HEK293 (cell line): ENCODE measurements at regions not wholly inside any gene's neighbourhood (a gene's known extent, or its start where the extent isn't known, plus 50 kb on each side); places are given as distances from the start of the nearest gene placed in this dataset.

Experiments
- CTCF ChIA-PET: fragments of 350-600 bp; formaldehyde crosslinking; extraction: SDS; loops from one replicate; lab custom pipeline; 2021; ENCODE audit warnings: antibody characterized with exemption; lab: Yijun Ruan, JAX
- POLR2A ChIA-PET: fragments of 300-600 bp; formaldehyde crosslinking; extraction: SDS; loops from one replicate; lab custom pipeline; 2020; ENCODE audit warnings: antibody characterized with exemption, inconsistent platforms; lab: Yijun Ruan, JAX
- H3K27ac ChIP-seq: fragments of 200-500 bp; sonication (Bioruptor generic); 2 replicates; pipeline ENCODE4 v1.5.1; 2014; ENCODE audit warnings: low read depth, low read length, control low read depth, inconsistent platforms; ENCODE audit errors: extremely low read depth
- H3K36me3 ChIP-seq, 2 experiments: fragments of 200-500 bp in 1 of 2; sonication (Bioruptor generic) in 1 of 2; 1 replicate in 1 of 2; 2 replicates in 1 of 2; pipeline ENCODE4 v1.5.1; 2014 to 2017; ENCODE audit warnings: inconsistent platforms in 2 of 2, low read length in 2 of 2; ENCODE audit not compliant: control insufficient read depth in 2 of 2, insufficient read depth in 1 of 2
- H3K4me1 ChIP-seq: fragments of 200-500 bp; sonication (Bioruptor generic); 2 replicates; pipeline ENCODE4 v1.5.1; 2014; ENCODE audit warnings: mild to moderate bottlenecking, low read length, inconsistent platforms; ENCODE audit not compliant: control insufficient read depth, insufficient read depth
- H3K4me3 ChIP-seq: 2 replicates; pipeline ENCODE4 v1.5.1; 2011; ENCODE audit warnings: low read depth, mild to moderate bottlenecking, control low read depth, low read length, moderate library complexity
- H3K9me3 ChIP-seq: fragments of 200-500 bp; sonication (Bioruptor generic); 2 replicates; pipeline ENCODE4 v1.5.1; 2014; ENCODE audit warnings: low read depth, low read length, inconsistent platforms; ENCODE audit not compliant: control insufficient read depth, insufficient read depth
- BCL11B ChIP-seq: fragments of 450-650 bp; formaldehyde crosslinking; IDR thresholded peaks from 2 replicates; pipeline ENCODE4 v1.5.1; 2016; ENCODE audit warnings: low read depth, missing biosample characterization, missing genetic modification characterization
- KLF1 ChIP-seq: fragments of 450-650 bp; formaldehyde crosslinking; IDR thresholded peaks from 2 replicates; pipeline ENCODE4 v1.5.1; 2016; ENCODE audit warnings: missing biosample characterization, missing genetic modification characterization
- KLF10 ChIP-seq: fragments of 450-650 bp; IDR thresholded peaks from 2 replicates; pipeline ENCODE4 v1.5.1; 2018; ENCODE audit warnings: missing biosample characterization, mild to moderate bottlenecking, missing genetic modification characterization
- RBAK ChIP-seq: fragments of 450-650 bp; formaldehyde crosslinking; IDR thresholded peaks from 2 replicates; pipeline ENCODE4 v1.5.1; 2016; ENCODE audit warnings: missing biosample characterization, missing genetic modification characterization
- ZBTB8A ChIP-seq: fragments of 450-650 bp; formaldehyde crosslinking; IDR thresholded peaks from 2 replicates; pipeline ENCODE4 v1.5.1; 2016; ENCODE audit warnings: missing biosample characterization, missing genetic modification characterization
- ZNF112 ChIP-seq: fragments of 450-650 bp; formaldehyde crosslinking; IDR thresholded peaks from 2 replicates; pipeline ENCODE4 v1.5.0; 2017; ENCODE audit warnings: missing biosample characterization, missing genetic modification characterization
- ZNF132 ChIP-seq: fragments of 450-650 bp; formaldehyde crosslinking; IDR thresholded peaks from 2 replicates; pipeline ENCODE4 v1.5.1; 2017; ENCODE audit warnings: missing biosample characterization, missing genetic modification characterization, borderline replicate concordance
- ZNF157 ChIP-seq: fragments of 450-650 bp; formaldehyde crosslinking; IDR thresholded peaks from 2 replicates; pipeline ENCODE4 v1.5.1; 2016; ENCODE audit warnings: missing biosample characterization, missing genetic modification characterization
- ZNF174 ChIP-seq: fragments of 450-650 bp; formaldehyde crosslinking; IDR thresholded peaks from 2 replicates; pipeline ENCODE4 v1.5.0; 2017; ENCODE audit warnings: missing biosample characterization, mild to moderate bottlenecking, missing genetic modification characterization
- ZNF23 ChIP-seq: fragments of 450-650 bp; formaldehyde crosslinking; IDR thresholded peaks from 2 replicates; pipeline ENCODE4 v1.5.1; 2016; ENCODE audit warnings: missing biosample characterization, missing genetic modification characterization, borderline replicate concordance
- ZNF394 ChIP-seq: fragments of 450-650 bp; formaldehyde crosslinking; IDR thresholded peaks from 2 replicates; pipeline ENCODE4 v1.5.1; 2016; ENCODE audit warnings: missing biosample characterization, missing genetic modification characterization, mild to moderate bottlenecking, moderate library complexity, borderline replicate concordance
- ZNF404 ChIP-seq: fragments of 450-650 bp; formaldehyde crosslinking; IDR thresholded peaks from 2 replicates; pipeline ENCODE4 v1.5.1; 2017; ENCODE audit warnings: missing biosample characterization, missing genetic modification characterization
- ZNF416 ChIP-seq: fragments of 450-650 bp; formaldehyde crosslinking; IDR thresholded peaks from 2 replicates; pipeline ENCODE4 v1.5.1; 2016; ENCODE audit warnings: missing biosample characterization, missing genetic modification characterization
- ZNF514 ChIP-seq: fragments of 450-650 bp; formaldehyde crosslinking; IDR thresholded peaks from 2 replicates; pipeline ENCODE4 v1.5.1; 2016; ENCODE audit warnings: missing biosample characterization, missing genetic modification characterization
- ZNF555 ChIP-seq: fragments of 450-650 bp; formaldehyde crosslinking; conservative IDR thresholded peaks from 2 replicates; pipeline ENCODE4 v1.5.1; 2017; ENCODE audit warnings: missing biosample characterization, mild to moderate bottlenecking, missing genetic modification characterization, inconsistent platforms
- ZNF610 ChIP-seq: fragments of 450-650 bp; formaldehyde crosslinking; IDR thresholded peaks from 2 replicates; pipeline ENCODE4 v1.5.1; 2016; ENCODE audit warnings: missing biosample characterization, missing genetic modification characterization, borderline replicate concordance
- ZNF626 ChIP-seq: fragments of 450-650 bp; sonication (Bioruptor Pico); formaldehyde crosslinking; IDR thresholded peaks from 2 replicates; pipeline ENCODE4 v1.5.1; 2018; ENCODE audit warnings: missing biosample characterization, missing genetic modification characterization, inconsistent platforms
- ZNF654 ChIP-seq: fragments of 450-650 bp; formaldehyde crosslinking; IDR thresholded peaks from 2 replicates; pipeline ENCODE4 v1.5.1; 2016; ENCODE audit warnings: low read depth, missing biosample characterization, missing genetic modification characterization
- ZNF707 ChIP-seq: fragments of 450-650 bp; formaldehyde crosslinking; IDR thresholded peaks from 2 replicates; pipeline ENCODE4 v1.5.1; 2016; ENCODE audit warnings: missing biosample characterization, missing genetic modification characterization
- TF ChIP-seq, protein P1 (sequence below): fragments of 450-650 bp; formaldehyde crosslinking; IDR thresholded peaks from 2 replicates; pipeline ENCODE4 v1.5.1; 2016; ENCODE audit warnings: missing biosample characterization, missing genetic modification characterization
- TF ChIP-seq, protein P2 (sequence below): fragments of 450-650 bp; formaldehyde crosslinking; IDR thresholded peaks from 2 replicates; pipeline ENCODE4 v1.5.1; 2016; ENCODE audit warnings: missing biosample characterization, missing genetic modification characterization
- TF ChIP-seq, protein P3 (sequence below): fragments of 450-650 bp; formaldehyde crosslinking; IDR thresholded peaks from 2 replicates; pipeline ENCODE4 v1.5.1; 2016; ENCODE audit warnings: missing biosample characterization, missing genetic modification characterization
- TF ChIP-seq, protein P4 (sequence below): fragments of 450-650 bp; formaldehyde crosslinking; IDR thresholded peaks from 2 replicates; pipeline ENCODE4 v1.5.1; 2016; ENCODE audit warnings: missing biosample characterization, missing genetic modification characterization, borderline replicate concordance

DNA sequence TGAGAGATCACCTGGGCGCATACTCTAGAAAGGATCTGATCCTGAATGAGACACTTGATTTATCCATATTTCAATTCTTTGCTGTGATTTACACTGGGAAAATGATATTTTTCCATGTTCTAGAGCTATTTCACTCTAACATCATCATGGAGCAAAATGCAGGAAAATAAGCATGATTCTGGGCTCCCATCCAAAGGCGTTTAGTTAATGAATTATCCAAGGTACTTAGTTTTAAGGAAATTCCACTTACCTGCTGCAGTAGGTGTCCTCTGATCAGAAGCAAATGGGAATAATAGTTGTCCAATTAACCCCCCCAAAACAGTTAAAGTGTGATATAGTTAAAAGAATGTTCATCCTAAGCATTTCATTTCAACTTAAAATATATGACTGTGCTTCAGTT is 204.5 kb upstream of the PRKD1 start:
- ChIA-PET CTCF (no interaction called here), POLR2A (no interaction called here)
- Histone ChIP-seq H3K36me3 (no peaks in the 10 kb centered on the region), H3K4me1 (no peaks in the 10 kb centered on the region), H3K27ac (no peak overlapping the region), H3K9me3 (no peaks in the 10 kb centered on the region), H3K4me3 (no peak overlapping the region)
- TF ChIP-seq, protein P1, sequence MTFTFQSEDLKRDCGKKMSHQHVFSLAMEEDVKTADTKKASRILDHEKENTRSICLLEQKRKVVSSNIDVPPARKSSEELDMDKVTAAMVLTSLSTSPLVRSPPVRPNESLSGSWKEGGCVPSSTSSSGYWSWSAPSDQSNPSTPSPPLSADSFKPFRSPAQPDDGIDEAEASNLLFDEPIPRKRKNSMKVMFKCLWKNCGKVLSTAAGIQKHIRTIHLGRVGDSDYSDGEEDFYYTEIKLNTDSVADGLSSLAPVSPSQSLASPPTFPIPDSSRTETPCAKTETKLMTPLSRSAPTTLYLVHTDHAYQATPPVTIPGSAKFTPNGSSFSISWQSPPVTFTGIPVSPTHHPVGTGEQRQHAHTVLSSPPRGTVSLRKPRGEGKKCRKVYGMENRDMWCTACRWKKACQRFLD (tag by site-specific recombination) = no peak
- no peak for TF ChIP-seq ZNF626 (tag by site-specific recombination)
- TF ChIP-seq, protein P2, sequence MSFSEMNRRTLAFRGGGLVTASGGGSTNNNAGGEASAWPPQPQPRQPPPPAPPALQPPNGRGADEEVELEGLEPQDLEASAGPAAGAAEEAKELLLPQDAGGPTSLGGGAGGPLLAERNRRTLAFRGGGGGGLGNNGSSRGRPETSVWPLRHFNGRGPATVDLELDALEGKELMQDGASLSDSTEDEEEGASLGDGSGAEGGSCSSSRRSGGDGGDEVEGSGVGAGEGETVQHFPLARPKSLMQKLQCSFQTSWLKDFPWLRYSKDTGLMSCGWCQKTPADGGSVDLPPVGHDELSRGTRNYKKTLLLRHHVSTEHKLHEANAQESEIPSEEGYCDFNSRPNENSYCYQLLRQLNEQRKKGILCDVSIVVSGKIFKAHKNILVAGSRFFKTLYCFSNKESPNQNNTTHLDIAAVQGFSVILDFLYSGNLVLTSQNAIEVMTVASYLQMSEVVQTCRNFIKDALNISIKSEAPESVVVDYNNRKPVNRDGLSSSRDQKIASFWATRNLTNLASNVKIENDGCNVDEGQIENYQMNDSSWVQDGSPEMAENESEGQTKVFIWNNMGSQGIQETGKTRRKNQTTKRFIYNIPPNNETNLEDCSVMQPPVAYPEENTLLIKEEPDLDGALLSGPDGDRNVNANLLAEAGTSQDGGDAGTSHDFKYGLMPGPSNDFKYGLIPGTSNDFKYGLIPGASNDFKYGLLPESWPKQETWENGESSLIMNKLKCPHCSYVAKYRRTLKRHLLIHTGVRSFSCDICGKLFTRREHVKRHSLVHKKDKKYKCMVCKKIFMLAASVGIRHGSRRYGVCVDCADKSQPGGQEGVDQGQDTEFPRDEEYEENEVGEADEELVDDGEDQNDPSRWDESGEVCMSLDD = no peak
- no peak for TF ChIP-seq KLF1

DNA sequence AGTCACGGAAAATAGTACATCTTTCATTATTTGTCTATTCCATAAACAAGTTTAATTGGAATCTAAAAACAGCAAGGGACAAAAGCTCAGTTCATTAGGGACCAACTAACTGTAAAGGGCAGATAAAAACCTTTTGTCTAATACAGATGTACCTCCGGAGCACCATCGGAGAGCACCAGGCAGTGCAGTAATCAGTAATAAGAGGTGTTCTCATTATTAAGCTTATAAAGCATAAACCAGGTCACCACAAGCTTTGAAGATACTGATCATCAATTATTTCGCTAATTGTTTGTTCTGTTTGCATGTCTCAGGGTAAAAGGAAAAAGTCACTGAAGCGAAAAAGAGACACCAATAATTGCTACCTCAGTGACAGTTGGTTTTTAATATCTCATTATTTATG is 207.3 kb upstream of the PRKD1 start:
- CTCF ChIA-PET = no interaction called here
- TF ChIP-seq ZNF654 (tag by site-specific recombination) = no peak
- no peak for TF ChIP-seq ZNF514 (tag by site-specific recombination)
- no peak for TF ChIP-seq ZNF394 (tag by site-specific recombination)
- no peak for TF ChIP-seq ZNF157 (tag by site-specific recombination)
- TF ChIP-seq, protein P3, sequence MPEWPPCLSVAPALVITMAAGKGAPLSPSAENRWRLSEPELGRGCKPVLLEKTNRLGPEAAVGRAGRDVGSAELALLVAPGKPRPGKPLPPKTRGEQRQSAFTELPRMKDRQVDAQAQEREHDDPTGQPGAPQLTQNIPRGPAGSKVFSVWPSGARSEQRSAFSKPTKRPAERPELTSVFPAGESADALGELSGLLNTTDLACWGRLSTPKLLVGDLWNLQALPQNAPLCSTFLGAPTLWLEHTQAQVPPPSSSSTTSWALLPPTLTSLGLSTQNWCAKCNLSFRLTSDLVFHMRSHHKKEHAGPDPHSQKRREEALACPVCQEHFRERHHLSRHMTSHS (tag by site-specific recombination) = no peak
- no peak for TF ChIP-seq ZNF707 (tag by site-specific recombination)
- TF ChIP-seq ZBTB8A = no peak
- TF ChIP-seq, all 188 proteins: peak for 0
- no peaks in the 10 kb centered on the region for H3K4me1 ChIP-seq
- POLR2A ChIA-PET = no interaction called here
- H3K4me3 ChIP-seq = no peak overlapping the region
- no peaks in the 10 kb centered on the region for H3K36me3 ChIP-seq
- H3K9me3 ChIP-seq = no peaks in the 10 kb centered on the region
- no peak overlapping the region for H3K27ac ChIP-seq

DNA sequence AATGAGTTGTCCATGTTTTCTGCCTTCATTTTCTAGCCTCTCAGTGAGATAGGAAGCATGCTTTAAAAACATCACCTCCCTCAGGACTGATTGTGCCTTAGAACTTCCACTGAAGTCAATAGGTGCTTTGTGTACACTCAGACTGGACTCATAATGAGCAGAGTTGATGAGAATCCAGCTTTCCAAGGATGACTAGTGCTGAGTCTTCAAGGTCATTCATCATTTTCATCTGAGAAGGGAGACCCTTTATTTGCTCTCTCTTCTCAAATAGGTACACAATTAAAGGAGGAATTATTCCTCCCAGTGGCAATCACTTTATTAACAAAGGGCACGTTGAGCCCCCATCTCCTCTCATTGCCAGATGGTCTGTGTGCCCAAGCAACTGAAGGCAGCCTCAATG is 210.9 kb upstream of the PRKD1 start:
- POLR2A ChIA-PET = no interaction called here
- CTCF ChIA-PET = no interaction called here
- Histone ChIP-seq H3K36me3 (no peaks in the 10 kb centered on the region), H3K9me3 (no peaks in the 10 kb centered on the region), H3K4me1 (no peaks in the 10 kb centered on the region), H3K27ac (no peak overlapping the region), H3K4me3 (no peak overlapping the region)
- TF ChIP-seq ZNF654 (tag by site-specific recombination) (no peak), KLF10 (tag by site-specific recombination) (no peak), ZNF610 (no peak), ZNF555 (no peak), ZNF416 (tag by site-specific recombination) (no peak), ZNF404 (tag by site-specific recombination) (no peak), BCL11B (tag by site-specific recombination) (no peak), ZNF132 (tag by site-specific recombination) (no peak), RBAK (tag by site-specific recombination) (no peak), ZNF174 (tag by site-specific recombination) (no peak), ZNF23 (tag by site-specific recombination) (no peak), ZNF112 (no peak)
- TF ChIP-seq, protein P4, sequence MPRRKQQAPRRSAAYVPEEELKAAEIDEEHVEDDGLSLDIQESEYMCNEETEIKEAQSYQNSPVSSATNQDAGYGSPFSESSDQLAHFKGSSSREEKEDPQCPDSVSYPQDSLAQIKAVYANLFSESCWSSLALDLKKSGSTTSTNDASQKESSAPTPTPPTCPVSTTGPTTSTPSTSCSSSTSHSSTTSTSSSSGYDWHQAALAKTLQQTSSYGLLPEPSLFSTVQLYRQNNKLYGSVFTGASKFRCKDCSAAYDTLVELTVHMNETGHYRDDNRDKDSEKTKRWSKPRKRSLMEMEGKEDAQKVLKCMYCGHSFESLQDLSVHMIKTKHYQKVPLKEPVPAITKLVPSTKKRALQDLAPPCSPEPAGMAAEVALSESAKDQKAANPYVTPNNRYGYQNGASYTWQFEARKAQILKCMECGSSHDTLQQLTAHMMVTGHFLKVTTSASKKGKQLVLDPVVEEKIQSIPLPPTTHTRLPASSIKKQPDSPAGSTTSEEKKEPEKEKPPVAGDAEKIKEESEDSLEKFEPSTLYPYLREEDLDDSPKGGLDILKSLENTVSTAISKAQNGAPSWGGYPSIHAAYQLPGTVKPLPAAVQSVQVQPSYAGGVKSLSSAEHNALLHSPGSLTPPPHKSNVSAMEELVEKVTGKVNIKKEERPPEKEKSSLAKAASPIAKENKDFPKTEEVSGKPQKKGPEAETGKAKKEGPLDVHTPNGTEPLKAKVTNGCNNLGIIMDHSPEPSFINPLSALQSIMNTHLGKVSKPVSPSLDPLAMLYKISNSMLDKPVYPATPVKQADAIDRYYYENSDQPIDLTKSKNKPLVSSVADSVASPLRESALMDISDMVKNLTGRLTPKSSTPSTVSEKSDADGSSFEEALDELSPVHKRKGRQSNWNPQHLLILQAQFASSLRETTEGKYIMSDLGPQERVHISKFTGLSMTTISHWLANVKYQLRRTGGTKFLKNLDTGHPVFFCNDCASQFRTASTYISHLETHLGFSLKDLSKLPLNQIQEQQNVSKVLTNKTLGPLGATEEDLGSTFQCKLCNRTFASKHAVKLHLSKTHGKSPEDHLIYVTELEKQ = no peak
